ENCODE measurements at regions not wholly inside any gene's neighbourhood (a gene's known extent, or its start where the extent isn't known, plus 50 kb on each side); places are given as distances from the start of the nearest gene placed in this dataset.

DNA sequence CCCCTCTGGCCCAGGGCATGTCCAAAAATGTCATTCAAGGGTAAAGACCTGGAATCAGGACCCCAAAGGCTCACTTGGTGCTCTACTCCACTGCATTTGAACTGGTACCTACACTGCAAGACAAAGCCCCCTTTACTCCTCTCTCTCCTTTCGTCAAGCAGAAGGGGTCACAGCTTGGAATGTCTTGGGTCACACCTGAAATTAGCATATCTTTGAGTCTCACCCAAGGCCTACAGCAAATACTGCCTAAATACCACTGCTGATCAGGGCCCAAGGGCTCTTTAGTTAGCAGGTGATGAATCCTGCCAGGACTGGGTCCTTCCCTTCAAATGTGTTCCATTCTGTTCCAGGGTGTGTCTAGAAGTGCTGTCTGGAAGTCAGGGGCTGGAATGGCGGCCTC lies 320.6 kb downstream of the SV2B start:
- ChIA-PET POLR2A (no interaction called here), SMC1A (ENCODE audit: uncharacterized antibody, unreplicated experiment) (no interaction called here), CTCF (no interaction called here), RAD21 (ENCODE audit: unreplicated experiment) (no interaction called here)
- no peak overlapping the region for H3K4me2 ChIP-seq (ENCODE audit: control insufficient read depth, insufficient read depth)
- H4K20me1 ChIP-seq (ENCODE audit: control insufficient read depth, insufficient read depth), result no peaks in the 10 kb centered on the region
- WGBS (ENCODE audit: insufficient coverage, insufficient replicate concordance, low lambda C conversion rate, missing lambda C conversion rate), result 0% methylated on average over 2 of the region's 2 CpGs
- no peak overlapping the region for H3K27ac ChIP-seq (ENCODE audit: control insufficient read depth, insufficient read depth)
- no peak overlapping the region for H3K9ac ChIP-seq (ENCODE audit: control insufficient read depth, insufficient read depth, low read length)
- no peaks in the 10 kb centered on the region for H3K36me3 ChIP-seq (ENCODE audit: control insufficient read depth in 2 of 2, insufficient read depth in 2 of 2, low read length in 1 of 2)
- no peak overlapping the region for H3K4me3 ChIP-seq
- FAIRE-seq (no peak), DNase-seq (ENCODE audit: low read depth, low spot score) (no peak), ATAC-seq (no peak)
- no peak overlapping the region for H2AFZ ChIP-seq (ENCODE audit: control insufficient read depth, low read depth, low read length)
- in situ Hi-C loops (cut with MboI) (no loop called here), intact Hi-C loops (cut with micrococcal nuclease; ENCODE audit: unreplicated experiment) (no loop called here)
- BruUV-seq (replicated peaks), result no TSS peak
- H3K4me1 ChIP-seq (ENCODE audit: control insufficient read depth, insufficient read depth, low read length), result no peaks in the 10 kb centered on the region
- TF ChIP-seq USF2 (IDR thresholded peaks at IDR 0.05; ENCODE audit: borderline replicate concordance, low read depth, low read length) (no peak), BCL11A (IDR thresholded peaks at IDR 0.05; ENCODE audit: low read depth, low read length) (no peak)
- H3K27me3 ChIP-seq (replicated peaks in 1 of 2; ENCODE audit: control insufficient read depth in 2 of 2, insufficient read depth in 2 of 2, low read length in 1 of 2), result no peaks in the 10 kb centered on the region; a peak in 1 of 4 replicates
- H3K9me3 ChIP-seq (replicated peaks; ENCODE audit: control insufficient read depth, insufficient read depth, low read length), result no peaks in the 10 kb centered on the region
- no peaks in the 10 kb centered on the region for H3K79me2 ChIP-seq (ENCODE audit: control insufficient read depth, insufficient read depth, low read length)

- no peaks in the 10 kb centered on the region for H3K36me3 ChIP-seq (ENCODE audit: control insufficient read depth in 2 of 2, insufficient read depth in 2 of 2, low read length in 1 of 2)
- 0% methylated on average over 1 of the region's 1 CpG for WGBS (ENCODE audit: insufficient coverage, insufficient replicate concordance, low lambda C conversion rate, missing lambda C conversion rate)
- H2AFZ ChIP-seq (ENCODE audit: control insufficient read depth, low read depth, low read length), result no peak overlapping the region
- no peak overlapping the region for H3K27ac ChIP-seq (ENCODE audit: control insufficient read depth, insufficient read depth)
- no peaks in the 10 kb centered on the region for H4K20me1 ChIP-seq (ENCODE audit: control insufficient read depth, insufficient read depth)
- no peaks in the 10 kb centered on the region for H3K4me1 ChIP-seq (ENCODE audit: control insufficient read depth, insufficient read depth, low read length)
- intact Hi-C loops (cut with micrococcal nuclease; ENCODE audit: unreplicated experiment), result no loop called here
- no peaks in the 10 kb centered on the region; a peak in 1 of 4 replicates for H3K27me3 ChIP-seq (replicated peaks in 1 of 2; ENCODE audit: control insufficient read depth in 2 of 2, insufficient read depth in 2 of 2, low read length in 1 of 2)
- no peaks in the 10 kb centered on the region for H3K79me2 ChIP-seq (ENCODE audit: control insufficient read depth, insufficient read depth, low read length)
- ChIA-PET RAD21 (ENCODE audit: unreplicated experiment) (no interaction called here), SMC1A (ENCODE audit: uncharacterized antibody, unreplicated experiment) (no interaction called here), POLR2A (no interaction called here), CTCF (no interaction called here)
- no peaks in the 10 kb centered on the region for H3K9me3 ChIP-seq (replicated peaks; ENCODE audit: control insufficient read depth, insufficient read depth, low read length)
- in situ Hi-C loops (cut with MboI), result no loop called here
- H3K9ac ChIP-seq (ENCODE audit: control insufficient read depth, insufficient read depth, low read length), result no peak overlapping the region
- FAIRE-seq, result no peak
- H3K4me2 ChIP-seq (ENCODE audit: control insufficient read depth, insufficient read depth), result no peak overlapping the region
- no peak for DNase-seq (ENCODE audit: low read depth, low spot score)
- ATAC-seq, result no peak
- no peak overlapping the region for H3K4me3 ChIP-seq
- BruUV-seq (replicated peaks), result no TSS peak
- TF ChIP-seq ZNF384 (IDR thresholded peaks at IDR 0.05; ENCODE audit: borderline replicate concordance, low read depth, low read length) (no peak), CREM (IDR thresholded peaks at IDR 0.05; ENCODE audit: low read depth) (no peak), IKZF2 (IDR thresholded peaks at IDR 0.05) (no peak), CEBPB (IDR thresholded peaks at IDR 0.05; ENCODE audit: borderline replicate concordance in 1 of 2, low read depth in 2 of 2, low read length in 2 of 2) (no peak), ELK1 (IDR thresholded peaks at IDR 0.05; ENCODE audit: low read depth, low read length) (no peak), IRF4 (IDR thresholded peaks at IDR 0.05; ENCODE audit: low read depth, low read length) (no peak), FOXM1 (IDR thresholded peaks at IDR 0.05; ENCODE audit: low read depth, low read length) (no peak), GABPA (IDR thresholded peaks at IDR 0.05; ENCODE audit: low read depth) (no peak), ASH2L (IDR thresholded peaks at IDR 0.05; ENCODE audit: borderline replicate concordance, low read depth) (no peak)
- TF ChIP-seq, protein P1, sequence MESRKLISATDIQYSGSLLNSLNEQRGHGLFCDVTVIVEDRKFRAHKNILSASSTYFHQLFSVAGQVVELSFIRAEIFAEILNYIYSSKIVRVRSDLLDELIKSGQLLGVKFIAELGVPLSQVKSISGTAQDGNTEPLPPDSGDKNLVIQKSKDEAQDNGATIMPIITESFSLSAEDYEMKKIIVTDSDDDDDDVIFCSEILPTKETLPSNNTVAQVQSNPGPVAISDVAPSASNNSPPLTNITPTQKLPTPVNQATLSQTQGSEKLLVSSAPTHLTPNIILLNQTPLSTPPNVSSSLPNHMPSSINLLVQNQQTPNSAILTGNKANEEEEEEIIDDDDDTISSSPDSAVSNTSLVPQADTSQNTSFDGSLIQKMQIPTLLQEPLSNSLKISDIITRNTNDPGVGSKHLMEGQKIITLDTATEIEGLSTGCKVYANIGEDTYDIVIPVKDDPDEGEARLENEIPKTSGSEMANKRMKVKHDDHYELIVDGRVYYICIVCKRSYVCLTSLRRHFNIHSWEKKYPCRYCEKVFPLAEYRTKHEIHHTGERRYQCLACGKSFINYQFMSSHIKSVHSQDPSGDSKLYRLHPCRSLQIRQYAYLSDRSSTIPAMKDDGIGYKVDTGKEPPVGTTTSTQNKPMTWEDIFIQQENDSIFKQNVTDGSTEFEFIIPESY (IDR thresholded peaks at IDR 0.05), result no peak
- TF ChIP-seq, protein P2, sequence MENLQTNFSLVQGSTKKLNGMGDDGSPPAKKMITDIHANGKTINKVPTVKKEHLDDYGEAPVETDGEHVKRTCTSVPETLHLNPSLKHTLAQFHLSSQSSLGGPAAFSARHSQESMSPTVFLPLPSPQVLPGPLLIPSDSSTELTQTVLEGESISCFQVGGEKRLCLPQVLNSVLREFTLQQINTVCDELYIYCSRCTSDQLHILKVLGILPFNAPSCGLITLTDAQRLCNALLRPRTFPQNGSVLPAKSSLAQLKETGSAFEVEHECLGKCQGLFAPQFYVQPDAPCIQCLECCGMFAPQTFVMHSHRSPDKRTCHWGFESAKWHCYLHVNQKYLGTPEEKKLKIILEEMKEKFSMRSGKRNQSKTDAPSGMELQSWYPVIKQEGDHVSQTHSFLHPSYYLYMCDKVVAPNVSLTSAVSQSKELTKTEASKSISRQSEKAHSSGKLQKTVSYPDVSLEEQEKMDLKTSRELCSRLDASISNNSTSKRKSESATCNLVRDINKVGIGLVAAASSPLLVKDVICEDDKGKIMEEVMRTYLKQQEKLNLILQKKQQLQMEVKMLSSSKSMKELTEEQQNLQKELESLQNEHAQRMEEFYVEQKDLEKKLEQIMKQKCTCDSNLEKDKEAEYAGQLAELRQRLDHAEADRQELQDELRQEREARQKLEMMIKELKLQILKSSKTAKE (IDR thresholded peaks at IDR 0.05; ENCODE audit: low read depth, poor library complexity, severe bottlenecking), result no peak
Observed at GRCh38 chr15:91422797-91423196, 322.7 kb downstream of the SV2B start.
